ENCODE measurements at regions not wholly inside any gene's neighbourhood (a gene's known extent, or its start where the extent isn't known, plus 50 kb on each side); places are given as distances from the start of the nearest gene placed in this dataset.

- DNase-seq = no peak
Observed at GRCh38 chr9:7227951-7228350, 470.2 kb downstream of the KDM4C start.

GRCh38 chr9:7226007-7226640 lies 468.4 kb downstream of the KDM4C start:
- DNase-seq = peak; percentile 47

Data from DMS79 treated with DMSO at 0.1 percent for 48 hours (cell line).